GM13977 (cell line): ENCODE measurements at regions not wholly inside any gene's neighbourhood (a gene's known extent, or its start where the extent isn't known, plus 50 kb on each side); places are given as distances from the start of the nearest gene placed in this dataset.

ENCODE experiments used
- DNase-seq: peaks from one replicate; pipeline ENCODE4 v3.0.0; 2012; ENCODE audit warnings: low spot score
- CTCF ChIP-seq: IDR thresholded peaks from 2 replicates; pipeline ENCODE4 v1.5.1; 2012; ENCODE audit warnings: mild to moderate bottlenecking, control low read depth; ENCODE audit not compliant: insufficient read depth; ENCODE audit errors: extremely low read depth, missing control alignments
- in situ Hi-C: fragments of 300-500 bp; cut with MboI; formaldehyde crosslinking; loops from one replicate; pipeline ENCODE4 v1.12.0; 2022; ENCODE audit warnings: low sequenced_read_pairs, low pct_unique_long_range_greater_than_20kb, mixed read lengths, inconsistent platforms; ENCODE audit not compliant: unreplicated experiment

GRCh38 chr2:64349131-64349530, 104.8 kb upstream of the LGALSL start:
- DNase-seq, result no peak
- in situ Hi-C loops, result loop anchor here (25.0 kb wide), 2 partner anchors 513 to 688 kb away; no protein-coding TSS in a partner anchor
- TF ChIP-seq CTCF, result no peak

GRCh38 chr2:64350996-64351395, 103.0 kb upstream of the LGALSL start:
- in situ Hi-C loops, result no loop called here
- no peak for TF ChIP-seq CTCF

GRCh38 chr2:64352292-64352691, 101.7 kb upstream of the LGALSL start:
- no peak for TF ChIP-seq CTCF
- in situ Hi-C loops, result no loop called here
- no peak for DNase-seq

More at GRCh38 chr2:64350996-64351395, 103.0 kb upstream of the LGALSL start:
- DNase-seq, result no peak

- no peak for DNase-seq
- TF ChIP-seq CTCF, result no peak
- in situ Hi-C loops, result no loop called here
Observed at GRCh38 chr2:64354857-64355680, 98.9 kb upstream of the LGALSL start.

- in situ Hi-C loops, result no loop called here
- no peak for TF ChIP-seq CTCF
- no peak for DNase-seq
Observed at GRCh38 chr2:64356906-64357305, 97.1 kb upstream of the LGALSL start.

- in situ Hi-C loops, result no loop called here
- no peak for TF ChIP-seq CTCF
- DNase-seq, result no peak
Observed at GRCh38 chr2:64359171-64359891, 94.6 kb upstream of the LGALSL start.
